Skeletal muscle tissue (tissue), 3 donors: ENCODE measurements at regions not wholly inside any gene's neighbourhood (a gene's known extent, or its start where the extent isn't known, plus 50 kb on each side); places are given as distances from the start of the nearest gene placed in this dataset.

Experiments
- H3K27ac ChIP-seq: one replicate; pipeline ENCODE4 v1.7.0; 2013; ENCODE audit warnings: mild to moderate bottlenecking, low read depth, low read length, inconsistent platforms
- H3K27me3 ChIP-seq, 3 donors: one replicate each; pipeline ENCODE4 v1.7.0; 2013; ENCODE audit warnings: low read length in 3 of 3; ENCODE audit not compliant: control insufficient read depth in 3 of 3, insufficient read depth in 3 of 3
- H3K36me3 ChIP-seq, 3 donors: one replicate each; pipeline ENCODE4 v1.7.0; 2013; ENCODE audit warnings: low read length in 3 of 3; ENCODE audit not compliant: control insufficient read depth in 3 of 3, insufficient read depth in 3 of 3
- H3K4me1 ChIP-seq, 3 donors: one replicate each; pipeline ENCODE4 v1.7.0; 2013; ENCODE audit warnings: low read length in 3 of 3, mild to moderate bottlenecking in 3 of 3; ENCODE audit not compliant: control insufficient read depth in 3 of 3, insufficient read depth in 3 of 3
- H3K4me3 ChIP-seq, 3 donors: one replicate each; pipeline ENCODE4 v1.7.0; 2013; ENCODE audit warnings: low read length in 3 of 3
- H3K9ac ChIP-seq, 3 donors: one replicate each; pipeline ENCODE4 v1.7.0; 2013; ENCODE audit warnings: low read length in 3 of 3, mild to moderate bottlenecking in 3 of 3, moderate library complexity in 2 of 3, low read depth in 1 of 3
- H3K9me3 ChIP-seq, 3 donors: one replicate each; pipeline ENCODE4 v1.7.0; 2013; ENCODE audit warnings: low read length in 3 of 3; ENCODE audit not compliant: control insufficient read depth in 3 of 3
- donor health status: Osteomylitis.

DNA sequence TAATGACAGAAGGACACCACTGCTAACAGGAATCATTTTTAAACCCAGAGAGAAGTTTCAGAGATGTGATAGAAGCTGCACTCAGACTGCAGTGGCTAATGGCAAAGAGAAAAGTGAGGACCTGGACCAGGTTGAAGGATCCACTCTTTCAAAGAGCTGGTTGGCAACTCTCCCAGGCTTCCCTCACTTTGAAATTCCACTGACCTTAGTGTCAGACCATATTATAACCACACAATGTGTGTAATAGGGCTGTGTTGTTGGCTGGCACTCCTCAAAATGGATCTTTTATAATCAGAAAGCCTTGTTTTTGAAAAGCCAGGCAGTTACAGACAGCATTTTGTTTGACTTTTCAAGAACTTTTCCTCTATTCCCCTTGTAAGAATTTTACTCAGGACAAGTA is 280.7 kb downstream of the PRELID2 start:
- H3K4me3 ChIP-seq: no peak overlapping the region

DNA sequence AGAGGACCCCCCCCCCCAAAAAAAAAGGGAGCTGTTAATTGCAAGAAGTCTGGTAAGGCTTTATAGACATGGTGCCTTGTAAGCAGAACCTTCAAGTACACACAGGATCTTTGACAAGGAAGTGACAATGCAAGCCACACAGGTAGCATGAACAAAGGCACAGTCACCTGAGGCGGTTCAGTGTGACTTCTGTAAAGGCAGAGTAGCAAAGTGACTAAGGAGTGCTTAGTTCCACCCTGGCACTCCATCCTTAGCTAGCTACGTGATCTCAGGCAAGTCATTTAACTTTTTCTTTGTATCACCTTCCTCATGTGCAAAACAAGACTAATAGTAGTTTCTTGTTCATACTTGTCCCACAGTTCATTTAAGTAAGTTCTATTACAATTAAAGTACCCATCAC is 282.0 kb downstream of the PRELID2 start:
- Histone ChIP-seq H3K9me3 (no peaks in the 10 kb centered on the region), H3K4me1 (no peaks in the 10 kb centered on the region), H3K27me3 (no peaks in the 10 kb centered on the region), H3K27ac (no peak overlapping the region), H3K36me3 (no peaks in the 10 kb centered on the region), H3K9ac (no peak overlapping the region), H3K4me3 (no peak overlapping the region)

More for the DNA sequence above, 280.7 kb downstream of the PRELID2 start:
- no peaks in the 10 kb centered on the region for H3K9me3 ChIP-seq
- H3K36me3 ChIP-seq: no peaks in the 10 kb centered on the region
- no peak overlapping the region for H3K9ac ChIP-seq
- no peaks in the 10 kb centered on the region for H3K27me3 ChIP-seq
- no peak overlapping the region for H3K27ac ChIP-seq
- no peaks in the 10 kb centered on the region for H3K4me1 ChIP-seq

DNA sequence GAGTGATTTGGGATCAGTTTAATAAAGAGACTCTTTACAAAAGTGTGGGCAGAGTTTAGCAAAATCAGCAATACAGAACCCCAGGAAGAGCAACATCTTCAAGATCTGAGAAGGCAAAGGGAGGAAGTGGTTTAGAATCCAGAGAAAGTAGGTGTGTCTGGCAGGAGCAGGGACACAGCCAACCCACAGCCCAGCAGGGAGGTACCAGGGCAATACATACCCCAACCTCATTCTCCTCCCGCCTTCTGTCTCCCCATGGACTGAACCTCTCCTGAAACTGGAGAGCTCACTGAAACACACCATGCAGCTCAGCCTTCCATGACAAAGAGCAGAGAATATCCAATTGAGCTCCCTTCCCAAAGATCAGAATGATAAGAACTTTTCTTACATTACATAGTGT is 283.4 kb downstream of the PRELID2 start:
- Histone ChIP-seq H3K27ac (no peak overlapping the region), H3K9me3 (no peaks in the 10 kb centered on the region), H3K4me1 (no peaks in the 10 kb centered on the region), H3K36me3 (no peaks in the 10 kb centered on the region), H3K9ac (no peak overlapping the region), H3K4me3 (no peak overlapping the region), H3K27me3 (no peaks in the 10 kb centered on the region)

DNA sequence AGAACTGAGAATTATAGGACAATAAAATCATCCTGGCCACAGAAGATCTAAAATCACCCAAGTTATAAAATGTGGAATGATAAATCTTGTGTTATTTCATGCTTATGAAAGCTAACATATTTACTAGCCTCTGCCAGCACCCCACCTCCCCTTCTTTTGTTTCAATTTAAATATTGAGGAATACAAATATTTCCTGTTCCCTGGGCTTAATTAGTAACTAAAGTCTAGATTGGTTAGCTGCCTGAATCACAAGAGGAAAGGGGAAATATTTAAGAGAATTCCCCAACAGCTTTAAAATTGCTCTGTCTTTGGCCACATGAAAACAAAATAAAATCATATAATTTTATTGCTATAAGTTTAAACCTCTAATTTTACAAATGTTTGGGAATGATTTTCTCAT is 287.0 kb downstream of the PRELID2 start:
- H3K27me3 ChIP-seq: no peaks in the 10 kb centered on the region
- H3K27ac ChIP-seq: no peak overlapping the region
- H3K9ac ChIP-seq: no peak overlapping the region
- no peaks in the 10 kb centered on the region for H3K4me1 ChIP-seq
- no peaks in the 10 kb centered on the region for H3K9me3 ChIP-seq
- H3K4me3 ChIP-seq: no peak overlapping the region
- H3K36me3 ChIP-seq: no peaks in the 10 kb centered on the region

DNA sequence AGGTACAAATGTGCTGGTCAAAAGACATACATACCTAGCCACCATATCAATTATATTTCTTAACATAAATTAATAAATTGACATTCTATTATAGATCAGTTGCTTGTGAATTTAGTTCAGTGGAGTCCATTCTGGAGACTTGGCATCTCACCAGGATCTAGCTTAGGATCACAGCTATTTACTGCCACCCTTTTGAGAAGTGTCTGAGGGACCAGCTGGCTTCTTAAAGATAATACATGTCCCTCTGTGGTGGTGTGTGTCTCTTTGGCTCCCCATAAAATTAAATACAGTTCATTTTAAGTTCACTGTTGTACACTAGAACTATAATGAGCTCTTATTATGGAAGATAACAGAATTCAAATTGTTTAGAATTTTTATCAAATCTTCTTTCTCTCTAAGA is 290.7 kb downstream of the PRELID2 start:
- Histone ChIP-seq H3K9me3 (no peaks in the 10 kb centered on the region), H3K4me1 (no peaks in the 10 kb centered on the region), H3K27ac (no peak overlapping the region), H3K4me3 (no peak overlapping the region), H3K9ac (no peak overlapping the region), H3K36me3 (no peaks in the 10 kb centered on the region), H3K27me3 (no peaks in the 10 kb centered on the region)

DNA sequence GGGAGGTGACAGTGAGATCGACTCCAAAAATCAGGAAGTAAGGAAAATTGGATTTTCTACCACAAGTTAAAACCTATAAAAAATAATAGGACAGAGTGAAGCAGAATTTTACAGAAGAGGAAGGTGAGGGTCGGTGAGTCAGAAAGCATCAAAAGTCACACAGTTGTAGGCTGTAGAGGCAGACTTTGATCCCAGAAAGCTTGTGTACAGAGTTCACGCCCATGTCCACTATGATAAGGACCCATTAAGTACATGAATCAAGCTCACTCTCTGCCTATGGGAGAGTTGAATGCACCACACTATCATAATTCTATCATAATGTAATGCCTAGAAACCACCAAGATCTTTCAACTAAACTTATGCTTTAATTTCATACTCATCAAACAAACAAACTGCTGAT is 291.2 kb downstream of the PRELID2 start:
- Histone ChIP-seq H3K36me3 (no peaks in the 10 kb centered on the region), H3K9me3 (no peaks in the 10 kb centered on the region), H3K9ac (no peak overlapping the region), H3K27ac (no peak overlapping the region), H3K27me3 (no peaks in the 10 kb centered on the region), H3K4me3 (no peak overlapping the region), H3K4me1 (no peaks in the 10 kb centered on the region)

DNA sequence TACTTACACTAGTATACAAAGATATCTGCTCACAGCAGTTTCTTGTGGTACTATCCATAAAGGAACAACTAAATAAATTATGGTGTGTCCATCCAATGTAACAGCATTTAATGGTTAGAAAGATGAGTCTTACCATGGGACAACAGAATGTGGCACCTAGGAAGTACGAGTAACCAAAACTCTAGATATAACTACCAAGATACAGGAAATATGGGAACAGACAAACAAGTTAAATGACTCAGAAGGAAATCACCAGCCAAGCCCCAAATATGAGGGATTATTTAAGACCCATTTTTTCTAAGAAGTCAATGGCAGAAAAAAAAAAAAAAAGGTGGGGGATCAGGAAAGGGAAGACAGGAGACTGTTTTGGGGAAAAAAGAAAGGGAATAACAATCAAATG is 294.8 kb downstream of the PRELID2 start:
- no peak overlapping the region for H3K4me3 ChIP-seq
- H3K27ac ChIP-seq: no peak overlapping the region
- no peaks in the 10 kb centered on the region for H3K4me1 ChIP-seq
- H3K27me3 ChIP-seq: no peaks in the 10 kb centered on the region
- no peak overlapping the region for H3K9ac ChIP-seq
- peaks cover 0 to 9% (median 0%) of the 10 kb centered on the region in 3 donors for H3K9me3 ChIP-seq
- H3K36me3 ChIP-seq: no peaks in the 10 kb centered on the region

DNA sequence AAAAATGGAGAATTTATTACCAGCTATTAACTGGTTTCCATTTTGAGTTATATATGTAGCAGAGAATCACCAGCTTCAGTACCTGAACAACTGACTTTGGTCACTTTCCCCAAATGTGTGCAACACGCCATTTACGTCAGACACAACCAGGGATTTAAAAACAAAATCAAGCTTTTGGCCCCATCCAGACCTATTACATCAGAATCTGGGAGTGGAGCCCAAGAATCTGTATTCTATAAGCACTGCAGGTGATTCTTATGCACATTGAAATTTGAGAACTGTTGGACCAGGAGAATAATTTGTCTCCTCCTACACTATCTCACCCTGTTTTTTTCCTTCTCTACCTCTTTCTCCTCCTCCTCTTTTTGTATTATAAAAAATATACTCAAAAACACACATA is 295.9 kb downstream of the PRELID2 start:
- Histone ChIP-seq H3K9me3 (peaks cover 0 to 9% (median 0%) of the 10 kb centered on the region in 3 donors), H3K4me3 (no peak overlapping the region), H3K27me3 (no peaks in the 10 kb centered on the region), H3K9ac (no peak overlapping the region), H3K27ac (no peak overlapping the region), H3K36me3 (no peaks in the 10 kb centered on the region), H3K4me1 (no peaks in the 10 kb centered on the region)

DNA sequence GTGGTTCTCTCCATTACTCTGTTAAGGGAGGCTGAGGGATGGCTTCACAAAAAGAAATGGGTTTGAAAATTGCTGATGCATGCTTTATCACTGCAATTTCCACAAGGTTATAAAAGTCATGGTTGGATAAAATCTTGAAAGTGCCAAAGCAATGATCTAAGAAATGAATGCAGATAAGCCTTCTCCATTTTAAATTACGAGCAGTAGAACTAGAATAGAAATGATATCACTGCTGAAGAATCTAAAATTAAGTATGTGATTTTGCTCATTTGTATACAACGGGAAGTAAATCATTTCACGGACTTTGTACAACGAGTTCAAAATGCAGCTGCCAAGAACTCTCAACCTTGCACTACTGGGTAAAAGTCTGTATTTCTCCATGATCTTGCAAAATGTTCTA is 299.0 kb downstream of the PRELID2 start:
- H3K36me3 ChIP-seq: no peaks in the 10 kb centered on the region

DNA sequence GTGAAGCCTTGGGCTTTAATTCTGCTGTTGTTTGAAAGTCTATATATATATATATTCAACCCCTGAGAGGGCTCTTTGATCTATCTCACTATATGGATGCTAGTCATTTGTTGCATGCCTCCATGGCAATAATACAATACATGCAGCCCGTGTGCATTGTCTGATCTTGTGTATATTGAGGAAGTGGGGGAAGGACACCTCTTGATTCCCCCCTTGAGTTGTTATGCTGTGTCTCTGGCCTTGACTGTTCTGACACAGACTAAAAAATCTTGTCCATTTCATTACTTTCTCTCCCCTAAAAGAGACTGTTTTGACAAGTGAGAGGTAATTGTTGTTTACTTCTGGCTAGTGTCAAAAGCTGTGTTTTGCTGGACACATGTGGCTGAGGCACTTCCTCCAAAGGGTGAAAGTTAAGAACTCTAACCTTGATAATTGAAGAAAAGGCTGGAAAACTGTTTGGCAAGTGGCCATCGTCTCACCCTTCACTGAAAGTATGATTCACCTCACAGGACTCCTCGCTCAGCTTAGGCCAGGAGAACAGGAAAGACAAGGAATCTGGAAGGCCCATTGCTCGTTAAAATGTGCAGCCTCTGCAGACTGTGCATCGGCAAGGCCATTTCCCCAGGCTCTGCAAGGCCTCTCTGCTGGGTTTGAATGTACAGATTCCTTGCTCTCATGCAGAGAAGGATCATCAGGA is 304.0 kb downstream of the PRELID2 start:
- no peaks in the 10 kb centered on the region for H3K9me3 ChIP-seq
- H3K27ac ChIP-seq: no peak overlapping the region
- H3K27me3 ChIP-seq: no peaks in the 10 kb centered on the region
- no peaks in the 10 kb centered on the region for H3K4me1 ChIP-seq
- no peak overlapping the region for H3K9ac ChIP-seq
- H3K36me3 ChIP-seq: no peaks in the 10 kb centered on the region
- no peak overlapping the region for H3K4me3 ChIP-seq

More for the DNA sequence above, 299.0 kb downstream of the PRELID2 start:
- Histone ChIP-seq H3K9me3 (peaks cover 0 to 9% (median 0%) of the 10 kb centered on the region in 3 donors), H3K9ac (no peak overlapping the region), H3K4me3 (no peak overlapping the region), H3K4me1 (no peaks in the 10 kb centered on the region), H3K27me3 (no peaks in the 10 kb centered on the region), H3K27ac (no peak overlapping the region)
